ENCODE measurements at regions not wholly inside any gene's neighbourhood (a gene's known extent, or its start where the extent isn't known, plus 50 kb on each side); places are given as distances from the start of the nearest gene placed in this dataset.

DNA sequence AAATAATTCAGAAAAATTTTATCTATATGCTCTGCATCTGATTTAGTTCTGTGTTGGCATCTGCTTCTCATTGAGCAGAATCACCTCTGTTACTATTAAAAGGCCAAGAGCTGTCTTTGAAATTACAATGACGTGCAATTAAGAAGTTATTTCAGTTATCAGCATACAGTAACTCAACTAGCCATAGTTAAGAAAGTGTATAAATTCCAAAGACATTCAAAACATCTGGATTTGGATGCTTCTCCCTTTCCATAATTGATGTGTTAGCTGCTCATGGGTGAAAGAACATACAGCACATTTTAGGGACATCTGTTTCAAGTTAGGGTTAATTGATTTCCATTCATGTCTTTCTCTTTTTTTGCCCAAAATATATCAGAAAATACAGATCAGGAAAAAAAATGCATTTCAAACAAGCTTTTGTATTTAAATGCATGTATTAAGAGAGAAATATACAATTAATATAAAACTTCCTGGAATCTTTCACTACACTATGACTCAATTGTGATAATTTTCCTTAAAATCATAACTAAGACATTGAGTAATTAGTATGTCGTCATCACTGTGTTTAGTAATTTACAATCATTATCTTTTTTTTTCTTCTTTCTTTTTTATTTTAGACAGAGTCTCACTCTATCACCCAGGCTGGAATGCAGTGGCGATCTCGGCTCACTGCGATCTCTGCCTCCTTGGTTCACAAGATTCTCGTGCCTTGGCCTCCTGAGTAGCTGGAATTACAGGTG, 82.7 kb upstream of the MBNL1 start:
- TF ChIP-seq, protein P1, sequence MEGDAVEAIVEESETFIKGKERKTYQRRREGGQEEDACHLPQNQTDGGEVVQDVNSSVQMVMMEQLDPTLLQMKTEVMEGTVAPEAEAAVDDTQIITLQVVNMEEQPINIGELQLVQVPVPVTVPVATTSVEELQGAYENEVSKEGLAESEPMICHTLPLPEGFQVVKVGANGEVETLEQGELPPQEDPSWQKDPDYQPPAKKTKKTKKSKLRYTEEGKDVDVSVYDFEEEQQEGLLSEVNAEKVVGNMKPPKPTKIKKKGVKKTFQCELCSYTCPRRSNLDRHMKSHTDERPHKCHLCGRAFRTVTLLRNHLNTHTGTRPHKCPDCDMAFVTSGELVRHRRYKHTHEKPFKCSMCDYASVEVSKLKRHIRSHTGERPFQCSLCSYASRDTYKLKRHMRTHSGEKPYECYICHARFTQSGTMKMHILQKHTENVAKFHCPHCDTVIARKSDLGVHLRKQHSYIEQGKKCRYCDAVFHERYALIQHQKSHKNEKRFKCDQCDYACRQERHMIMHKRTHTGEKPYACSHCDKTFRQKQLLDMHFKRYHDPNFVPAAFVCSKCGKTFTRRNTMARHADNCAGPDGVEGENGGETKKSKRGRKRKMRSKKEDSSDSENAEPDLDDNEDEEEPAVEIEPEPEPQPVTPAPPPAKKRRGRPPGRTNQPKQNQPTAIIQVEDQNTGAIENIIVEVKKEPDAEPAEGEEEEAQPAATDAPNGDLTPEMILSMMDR (IDR thresholded peaks at IDR 0.05), result no peak
- TF ChIP-seq POLR2AphosphoS5 (IDR thresholded peaks at IDR 0.05), result no peak
- TF ChIP-seq POLR2A (IDR thresholded peaks at IDR 0.05), result no peak

Measured in prostate gland (tissue), 2 donors.